PC-3 (cell line): ENCODE measurements at regions not wholly inside any gene's neighbourhood (a gene's known extent, or its start where the extent isn't known, plus 50 kb on each side); places are given as distances from the start of the nearest gene placed in this dataset.

Experiments
- ATAC-seq: fragments of 200-7000 bp; cut with Tn5 transposase; 2 replicates; pipeline ENCODE4 v1.9.1; 2020; ENCODE audit warnings: mild to moderate bottlenecking, moderate library complexity
- BruUV-seq: library from RNA; stranded (reverse); fragments of 400-500 nt; replicated peaks from 2 replicates; lab custom pipeline; 2021; lab: Mats Ljungman, UMichigan
- CTCF ChIA-PET: fragments of 300-600 bp; sonication (Branson Sonifier 250); formaldehyde crosslinking; loops from one replicate; lab custom pipeline; 2022; ENCODE audit warnings: antibody characterized with exemption; lab: Charles Lee
- POLR2A ChIA-PET: fragments of 300-600 bp; sonication (Branson Sonifier 250); formaldehyde crosslinking; loops from one replicate; lab custom pipeline; 2022; ENCODE audit warnings: antibody characterized with exemption; ENCODE audit not compliant: unreplicated experiment; lab: Charles Lee
- DNase-seq: peaks from one replicate; pipeline ENCODE4 v3.0.0-alpha.2; 2015
- H2AFZ ChIP-seq: fragments of 300-600 bp; sonication (generic); 2 replicates; pipeline ENCODE4 v1.6.0; 2016; ENCODE audit warnings: antibody characterized with exemption, low read length
- H3F3A ChIP-seq: fragments of 300-600 bp; sonication (generic); one replicate; pipeline ENCODE4 v1.6.0; 2017; ENCODE audit warnings: antibody characterized with exemption, low read length, control low read depth, mild to moderate bottlenecking; ENCODE audit not compliant: unreplicated experiment
- H3K27ac ChIP-seq: fragments of 300-600 bp; sonication (generic); 2 replicates; pipeline ENCODE4 v1.5.1; 2016; ENCODE audit warnings: mild to moderate bottlenecking, low read length
- H3K27me3 ChIP-seq: fragments of 300-600 bp; sonication (generic); 2 replicates; pipeline ENCODE4 v1.6.1; 2016; ENCODE audit warnings: low read length, mixed read lengths
- H3K36me3 ChIP-seq: fragments of 300-600 bp; sonication (generic); 2 replicates; pipeline ENCODE4 v1.6.1; 2016; ENCODE audit warnings: low read depth, mixed run types, low read length, mixed read lengths
- H3K4me1 ChIP-seq: fragments of 300-600 bp; sonication (generic); 2 replicates; pipeline ENCODE4 v1.5.1; 2016; ENCODE audit warnings: low read length; ENCODE audit not compliant: insufficient read depth
- H3K4me2 ChIP-seq: fragments of 300-600 bp; sonication (generic); 2 replicates; pipeline ENCODE4 v1.6.0; 2016; ENCODE audit warnings: low read length
- H3K4me3 ChIP-seq: fragments of 300-600 bp; sonication (generic); 2 replicates; pipeline ENCODE4 v1.5.1; 2016; ENCODE audit warnings: mild to moderate bottlenecking, low read length, mixed read lengths
- H3K79me2 ChIP-seq: fragments of 300-600 bp; sonication (generic); 2 replicates; pipeline ENCODE4 v1.6.1; 2017; ENCODE audit warnings: low read length, mixed read lengths
- H3K9ac ChIP-seq: fragments of 300-600 bp; sonication (generic); 2 replicates; pipeline ENCODE4 v1.6.0; 2016; ENCODE audit warnings: mild to moderate bottlenecking, low read length
- H3K9me2 ChIP-seq: fragments of 300-600 bp; sonication (generic); replicated peaks from 2 replicates; pipeline ENCODE4 v1.6.1; 2016; ENCODE audit warnings: mixed run types, low read length, mixed read lengths
- H3K9me3 ChIP-seq: fragments of 300-600 bp; sonication (generic); 2 replicates; pipeline ENCODE4 v1.6.1; 2016; ENCODE audit warnings: low read length, mixed read lengths
- H4K20me1 ChIP-seq: fragments of 300-600 bp; sonication (generic); 2 replicates; pipeline ENCODE4 v1.6.1; 2016; ENCODE audit warnings: low read length, mixed read lengths
- CTCF ChIP-seq: fragments of 300-600 bp; sonication (generic); conservative IDR thresholded peaks from 2 replicates; pipeline ENCODE4 v1.5.1; 2017; ENCODE audit warnings: antibody characterized with exemption, low read depth, mild to moderate bottlenecking, low read length
- EZH2 ChIP-seq: fragments of 300-600 bp; sonication (generic); IDR thresholded peaks from one replicate; pipeline ENCODE4 v1.6.1; 2017; ENCODE audit warnings: antibody characterized with exemption, mild to moderate bottlenecking, low read length; ENCODE audit not compliant: unreplicated experiment
- EZH2phosphoT487 ChIP-seq: fragments of 300-600 bp; sonication (generic); IDR thresholded peaks from 2 replicates; pipeline ENCODE4 v1.6.1; 2018; ENCODE audit warnings: mild to moderate bottlenecking, antibody characterized with exemption, low read length, borderline replicate concordance
- intact Hi-C: fragments of 100-400 bp; cut with micrococcal nuclease; formaldehyde crosslinking; loops from 2 replicates; pipeline ENCODE4 v1.9.0; 2023

GRCh38 chr1:63189677-63190076 is 132.7 kb upstream of the FOXD3 start:
- Histone ChIP-seq H3K27me3 (peaks cover 18% of the 10 kb centered on the region; the same call in 1 of the 2 replicates), H3F3A (no peaks in the 10 kb centered on the region), H3K79me2 (no peaks in the 10 kb centered on the region), H4K20me1 (no peaks in the 10 kb centered on the region), H3K9me2 (no peaks in the 10 kb centered on the region), H3K27ac (no peak overlapping the region), H3K4me2 (no peak overlapping the region), H3K4me1 (no peaks in the 10 kb centered on the region), H3K9me3 (no peaks in the 10 kb centered on the region), H3K4me3 (no peak overlapping the region), H3K9ac (no peak overlapping the region), H3K36me3 (no peaks in the 10 kb centered on the region), H2AFZ (no peak overlapping the region)
- intact Hi-C loops: no loop called here
- ChIA-PET CTCF (interaction anchor here (0.6 kb wide), 1 partner anchor 31 kb away, joined by 3 read pairs; no protein-coding TSS in a partner anchor), POLR2A (interaction anchor here (0.6 kb wide), 1 partner anchor 168 kb away, joined by 3 read pairs; no protein-coding TSS in a partner anchor)
- BruUV-seq: no TSS peak
- TF ChIP-seq EZH2 (no peak), CTCF (peak; percentile 41; the same call in 1 of the 2 replicates)
- ATAC-seq (no peak), DNase-seq (no peak)

GRCh38 chr1:63190171-63190570 is 132.2 kb upstream of the FOXD3 start:
- no peaks in the 10 kb centered on the region for H3K9me3 ChIP-seq
- no peak overlapping the region for H3K4me2 ChIP-seq
- no peaks in the 10 kb centered on the region for H3K79me2 ChIP-seq
- no peak for TF ChIP-seq CTCF
- TF ChIP-seq EZH2: no peak
- no peak for TF ChIP-seq EZH2phosphoT487
- BruUV-seq: no TSS peak
- no peaks in the 10 kb centered on the region for H3K9me2 ChIP-seq
- H4K20me1 ChIP-seq: no peaks in the 10 kb centered on the region
- H3F3A ChIP-seq: no peaks in the 10 kb centered on the region
- H3K9ac ChIP-seq: no peak overlapping the region
- H3K27me3 ChIP-seq: peaks cover 21% of the 10 kb centered on the region; the same call in 1 of the 2 replicates
- H3K4me1 ChIP-seq: no peaks in the 10 kb centered on the region
- no peak for DNase-seq
- CTCF ChIA-PET: interaction anchor here (0.6 kb wide), 1 partner anchor 31 kb away, joined by 3 read pairs; no protein-coding TSS in a partner anchor
- H3K4me3 ChIP-seq: no peak overlapping the region
- POLR2A ChIA-PET: interaction anchor here (0.6 kb wide), 1 partner anchor 167 kb away, joined by 3 read pairs; no protein-coding TSS in a partner anchor
- H2AFZ ChIP-seq: no peak overlapping the region
- H3K27ac ChIP-seq: no peak overlapping the region
- no peak for ATAC-seq
- intact Hi-C loops: no loop called here
- no peaks in the 10 kb centered on the region for H3K36me3 ChIP-seq

GRCh38 chr1:63198871-63199394 is 123.4 kb upstream of the FOXD3 start:
- Histone ChIP-seq H3K27ac (no peak overlapping the region), H3K4me1 (no peaks in the 10 kb centered on the region), H3K79me2 (no peaks in the 10 kb centered on the region), H3K4me2 (no peak overlapping the region), H3F3A (no peaks in the 10 kb centered on the region), H3K36me3 (no peaks in the 10 kb centered on the region), H2AFZ (no peak overlapping the region), H3K9me2 (no peaks in the 10 kb centered on the region), H4K20me1 (no peaks in the 10 kb centered on the region), H3K9me3 (no peaks in the 10 kb centered on the region), H3K9ac (no peak overlapping the region), H3K27me3 (peaks cover 81% of the 10 kb centered on the region), H3K4me3 (no peak overlapping the region)
- BruUV-seq: no TSS peak
- POLR2A ChIA-PET: no interaction called here
- intact Hi-C loops: no loop called here
- no peak for DNase-seq
- ATAC-seq: no peak
- TF ChIP-seq CTCF: no peak
- no peak for TF ChIP-seq EZH2phosphoT487
- no peak for TF ChIP-seq EZH2
- CTCF ChIA-PET: no interaction called here
